ENCODE measurements at regions not wholly inside any gene's neighbourhood (a gene's known extent, or its start where the extent isn't known, plus 50 kb on each side); places are given as distances from the start of the nearest gene placed in this dataset.
A peak's percentile ranks its signal among the peaks of the same experiment; 100 is the strongest.

GRCh38 chr6:135129136-135129856 is 51.8 kb upstream of the MYB start:
- Histone ChIP-seq H3K4me3 (ENCODE audit: insufficient read length, low read depth) (no peak overlapping the region), H3K36me3 (ENCODE audit: insufficient read depth, insufficient read length, low read length) (no peaks in the 10 kb centered on the region), H3K27me3 (ENCODE audit: insufficient read depth, insufficient read length) (no peaks in the 10 kb centered on the region), H3K9me3 (ENCODE audit: insufficient read depth, low read length) (no peaks in the 10 kb centered on the region), H3K9ac (ENCODE audit: insufficient read length, low read depth) (no peak overlapping the region), H3K4me1 (ENCODE audit: insufficient read depth, insufficient read length) (no peaks in the 10 kb centered on the region)
- no peak for DNase-seq (ENCODE audit: low read depth, low spot score)
- no peak for TF ChIP-seq YY1 (IDR thresholded peaks at IDR 0.05; ENCODE audit: insufficient read depth, insufficient read length)
- TF ChIP-seq ZNF274 (IDR thresholded peaks at IDR 0.05; ENCODE audit: low read depth, low read length), result no peak
- no peak for TF ChIP-seq SUZ12 (IDR thresholded peaks at IDR 0.05; ENCODE audit: extremely low read depth, insufficient read depth, insufficient read length)

DNA sequence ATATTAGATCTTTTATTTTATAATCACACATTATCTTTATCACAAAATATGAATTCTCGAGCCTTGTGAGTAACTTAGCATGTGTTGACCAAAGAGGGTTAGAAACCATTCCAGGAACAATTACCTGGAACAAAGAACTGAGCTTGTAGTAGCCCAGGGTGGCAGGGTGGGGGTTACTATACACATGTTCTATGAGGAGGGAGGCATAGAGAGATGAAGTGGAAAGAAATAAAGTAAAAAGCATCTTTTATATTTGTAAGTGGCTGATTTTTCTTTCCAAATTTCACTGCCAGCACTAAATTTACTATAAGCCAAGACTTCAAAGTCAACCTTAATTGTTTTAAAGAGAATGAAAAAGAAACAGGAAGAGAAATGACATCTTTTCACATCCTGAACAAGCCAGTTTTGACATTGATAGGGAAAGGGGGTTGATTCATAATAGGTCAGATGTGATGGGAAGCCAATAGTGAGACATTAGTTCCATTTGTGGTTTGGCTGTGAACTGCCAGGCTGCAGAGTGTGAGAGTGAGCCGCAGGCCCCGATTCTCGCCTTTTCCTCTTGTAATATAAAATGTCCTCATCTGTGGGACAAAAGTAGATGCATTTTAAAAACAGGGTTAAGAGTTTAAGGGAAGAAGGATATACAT is 52.7 kb upstream of the MYB start:
- H3K9me3 ChIP-seq (ENCODE audit: insufficient read depth, low read length), result no peaks in the 10 kb centered on the region
- DNase-seq (ENCODE audit: low read depth, low spot score), result no peak
- no peaks in the 10 kb centered on the region for H3K4me1 ChIP-seq (ENCODE audit: insufficient read depth, insufficient read length)
- H3K27me3 ChIP-seq (ENCODE audit: insufficient read depth, insufficient read length), result no peaks in the 10 kb centered on the region
- no peak overlapping the region for H3K9ac ChIP-seq (ENCODE audit: insufficient read length, low read depth)
- H3K36me3 ChIP-seq (ENCODE audit: insufficient read depth, insufficient read length, low read length), result no peaks in the 10 kb centered on the region
- no peak overlapping the region for H3K4me3 ChIP-seq (ENCODE audit: insufficient read length, low read depth)
- TF ChIP-seq SUZ12 (IDR thresholded peaks at IDR 0.05; ENCODE audit: extremely low read depth, insufficient read depth, insufficient read length), result no peak
- no peak for TF ChIP-seq YY1 (IDR thresholded peaks at IDR 0.05; ENCODE audit: insufficient read depth, insufficient read length)
- TF ChIP-seq ZNF274 (IDR thresholded peaks at IDR 0.05; ENCODE audit: low read depth, low read length), result no peak

GRCh38 chr6:135126729-135127128 is 54.4 kb upstream of the MYB start:
- Histone ChIP-seq H3K4me1 (ENCODE audit: insufficient read depth, insufficient read length) (no peaks in the 10 kb centered on the region), H3K9ac (ENCODE audit: insufficient read length, low read depth) (no peak overlapping the region), H3K9me3 (ENCODE audit: insufficient read depth, low read length) (no peaks in the 10 kb centered on the region), H3K36me3 (ENCODE audit: insufficient read depth, insufficient read length, low read length) (no peaks in the 10 kb centered on the region), H3K27me3 (ENCODE audit: insufficient read depth, insufficient read length) (no peaks in the 10 kb centered on the region), H3K4me3 (ENCODE audit: insufficient read length, low read depth) (no peak overlapping the region)
- DNase-seq (ENCODE audit: low read depth, low spot score), result no peak
- no peak for TF ChIP-seq ZNF274 (IDR thresholded peaks at IDR 0.05; ENCODE audit: low read depth, low read length)
- TF ChIP-seq YY1 (IDR thresholded peaks at IDR 0.05; ENCODE audit: insufficient read depth, insufficient read length), result no peak
- no peak for TF ChIP-seq SUZ12 (IDR thresholded peaks at IDR 0.05; ENCODE audit: extremely low read depth, insufficient read depth, insufficient read length)

DNA sequence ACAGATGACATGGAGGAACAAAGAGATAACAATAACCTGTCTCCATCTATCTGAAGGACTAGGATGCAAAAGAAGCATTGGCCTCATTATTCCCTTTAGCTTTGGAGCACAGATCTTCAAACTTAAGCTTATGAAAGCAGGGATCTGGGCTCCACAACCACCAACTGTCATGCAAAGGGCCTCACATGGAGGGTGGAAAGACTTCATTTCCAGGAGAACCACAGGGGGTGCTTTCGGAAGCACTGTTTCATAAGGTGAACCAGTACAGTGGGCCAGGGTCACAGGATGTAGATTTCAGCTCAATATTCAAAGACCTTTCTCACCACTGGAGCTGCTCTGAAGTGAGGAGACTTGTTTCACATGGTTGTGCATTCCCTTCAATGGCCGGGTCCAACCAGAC is 55.1 kb upstream of the MYB start:
- no peaks in the 10 kb centered on the region for H3K36me3 ChIP-seq (ENCODE audit: insufficient read depth, insufficient read length, low read length)
- H3K27me3 ChIP-seq (ENCODE audit: insufficient read depth, insufficient read length), result no peaks in the 10 kb centered on the region
- DNase-seq (ENCODE audit: low read depth, low spot score), result peak; percentile 22
- no peaks in the 10 kb centered on the region for H3K9me3 ChIP-seq (ENCODE audit: insufficient read depth, low read length)
- no peak for TF ChIP-seq ZNF274 (IDR thresholded peaks at IDR 0.05; ENCODE audit: low read depth, low read length)
- H3K4me3 ChIP-seq (ENCODE audit: insufficient read length, low read depth), result no peak overlapping the region
- no peaks in the 10 kb centered on the region for H3K4me1 ChIP-seq (ENCODE audit: insufficient read depth, insufficient read length)
- no peak overlapping the region for H3K9ac ChIP-seq (ENCODE audit: insufficient read length, low read depth)

- Histone ChIP-seq H3K36me3 (ENCODE audit: insufficient read depth, insufficient read length, low read length) (no peaks in the 10 kb centered on the region), H3K4me3 (ENCODE audit: insufficient read length, low read depth) (no peak overlapping the region), H3K9me3 (ENCODE audit: insufficient read depth, low read length) (no peaks in the 10 kb centered on the region), H3K27me3 (ENCODE audit: insufficient read depth, insufficient read length) (no peaks in the 10 kb centered on the region), H3K9ac (ENCODE audit: insufficient read length, low read depth) (no peak overlapping the region), H3K4me1 (ENCODE audit: insufficient read depth, insufficient read length) (no peaks in the 10 kb centered on the region)
- no peak for TF ChIP-seq ZNF274 (IDR thresholded peaks at IDR 0.05; ENCODE audit: low read depth, low read length)
- TF ChIP-seq SUZ12 (IDR thresholded peaks at IDR 0.05; ENCODE audit: extremely low read depth, insufficient read depth, insufficient read length), result no peak
- no peak for DNase-seq (ENCODE audit: low read depth, low spot score)
Measured at GRCh38 chr6:135121434-135121833, 59.7 kb upstream of the MYB start.

DNA sequence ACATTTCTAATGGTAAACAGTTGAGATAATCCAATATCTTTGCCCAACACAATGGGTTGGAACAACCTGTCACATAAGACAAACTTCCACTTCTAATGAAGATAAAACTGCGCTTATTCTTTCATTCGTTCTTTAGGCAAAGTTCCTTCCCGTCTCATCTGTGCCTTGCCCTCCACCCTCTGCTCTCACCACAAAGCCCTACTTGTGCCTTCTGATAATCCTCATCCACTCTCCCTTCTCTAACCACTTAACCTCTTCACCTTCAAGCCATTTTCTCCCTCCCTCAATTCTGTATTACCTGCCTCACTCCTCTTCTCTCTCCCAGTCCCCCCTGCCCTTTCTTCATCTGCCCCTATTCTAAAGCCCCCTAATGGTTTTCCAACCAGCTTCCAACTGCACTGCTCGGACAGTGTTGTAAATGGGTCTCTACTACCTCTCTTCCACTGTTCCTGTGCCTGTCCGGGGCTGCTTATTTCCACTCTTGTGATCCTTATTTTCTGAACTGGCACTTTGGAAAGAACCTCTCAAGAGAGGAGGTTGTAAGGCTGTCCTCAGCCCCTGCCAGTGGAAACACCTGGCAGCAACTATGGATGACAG is 62.9 kb upstream of the MYB start:
- Histone ChIP-seq H3K9me3 (ENCODE audit: insufficient read depth, low read length) (no peaks in the 10 kb centered on the region), H3K36me3 (ENCODE audit: insufficient read depth, insufficient read length, low read length) (no peaks in the 10 kb centered on the region), H3K4me1 (ENCODE audit: insufficient read depth, insufficient read length) (no peaks in the 10 kb centered on the region), H3K27me3 (ENCODE audit: insufficient read depth, insufficient read length) (no peaks in the 10 kb centered on the region), H3K9ac (ENCODE audit: insufficient read length, low read depth) (no peak overlapping the region), H3K4me3 (ENCODE audit: insufficient read length, low read depth) (no peak overlapping the region)
- TF ChIP-seq ZNF274 (IDR thresholded peaks at IDR 0.05; ENCODE audit: low read depth, low read length), result no peak
- TF ChIP-seq SUZ12 (IDR thresholded peaks at IDR 0.05; ENCODE audit: extremely low read depth, insufficient read depth, insufficient read length), result no peak
- no peak for TF ChIP-seq YY1 (IDR thresholded peaks at IDR 0.05; ENCODE audit: insufficient read depth, insufficient read length)
- DNase-seq (ENCODE audit: low read depth, low spot score), result no peak

DNA sequence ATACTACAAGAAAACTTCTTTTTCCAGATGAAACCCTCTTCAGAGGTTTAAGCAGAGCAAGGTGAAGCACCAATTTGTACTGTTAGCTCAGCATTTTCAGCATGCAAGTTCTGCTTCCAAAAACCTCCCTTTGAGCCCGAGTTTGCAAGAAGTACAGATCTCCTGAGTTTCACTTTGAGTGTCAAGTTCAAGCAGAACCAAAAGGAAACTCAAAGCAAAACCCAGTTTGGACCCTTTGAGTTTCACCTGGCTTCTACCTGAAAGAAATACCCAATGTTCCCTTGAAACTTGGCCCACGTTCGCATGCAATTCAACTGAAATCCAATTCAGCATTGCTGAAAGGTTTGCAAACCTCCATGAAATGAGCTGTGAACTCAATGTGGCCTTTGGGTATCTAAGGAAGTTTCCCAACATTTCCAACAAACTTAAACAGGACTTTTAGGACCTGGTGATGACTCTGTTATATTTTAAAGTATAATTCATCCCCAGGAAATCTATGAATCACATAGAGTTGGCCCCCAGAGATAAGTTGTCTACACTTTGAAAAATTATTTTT is 62.9 kb upstream of the HBS1L start:
- Histone ChIP-seq H3K27me3 (ENCODE audit: insufficient read depth, insufficient read length) (no peaks in the 10 kb centered on the region), H3K9me3 (ENCODE audit: insufficient read depth, low read length) (no peaks in the 10 kb centered on the region), H3K4me3 (ENCODE audit: insufficient read length, low read depth) (no peak overlapping the region), H3K36me3 (ENCODE audit: insufficient read depth, insufficient read length, low read length) (no peaks in the 10 kb centered on the region), H3K4me1 (ENCODE audit: insufficient read depth, insufficient read length) (no peaks in the 10 kb centered on the region), H3K9ac (ENCODE audit: insufficient read length, low read depth) (no peak overlapping the region)
- no peak for TF ChIP-seq SUZ12 (IDR thresholded peaks at IDR 0.05; ENCODE audit: extremely low read depth, insufficient read depth, insufficient read length)
- no peak for TF ChIP-seq YY1 (IDR thresholded peaks at IDR 0.05; ENCODE audit: insufficient read depth, insufficient read length)
- no peak for TF ChIP-seq ZNF274 (IDR thresholded peaks at IDR 0.05; ENCODE audit: low read depth, low read length)
- no peak for DNase-seq (ENCODE audit: low read depth, low spot score)

Measured in NT2/D1 (cell line).